Trophoblast cell (in vitro differentiated cells and primary cell): ENCODE measurements at regions not wholly inside any gene's neighbourhood (a gene's known extent, or its start where the extent isn't known, plus 50 kb on each side); places are given as distances from the start of the nearest gene placed in this dataset.

Experiments used
- DNase-seq, 2 donors: peaks; one replicate each; pipeline ENCODE4 v3.0.0-alpha.2; 2016
- H2AFZ ChIP-seq: 2 replicates; pipeline ENCODE4 v1.6.1; 2013; ENCODE audit warnings: low read length, moderate library complexity, mild to moderate bottlenecking; ENCODE audit not compliant: insufficient read depth, poor library complexity
- H2AK5ac ChIP-seq: 2 replicates; pipeline ENCODE4 v1.6.1; 2013; ENCODE audit warnings: mild to moderate bottlenecking, low read length
- H2BK120ac ChIP-seq: 2 replicates; pipeline ENCODE4 v1.6.1; 2013; ENCODE audit warnings: low read length, mild to moderate bottlenecking, moderate library complexity; ENCODE audit not compliant: insufficient read depth, poor library complexity
- H2BK12ac ChIP-seq: 2 replicates; pipeline ENCODE4 v1.6.1; 2013; ENCODE audit warnings: mild to moderate bottlenecking, low read length, moderate library complexity
- H2BK5ac ChIP-seq: 2 replicates; pipeline ENCODE4 v1.6.1; 2013; ENCODE audit warnings: low read length, low read depth, moderate library complexity, mild to moderate bottlenecking; ENCODE audit not compliant: poor library complexity
- H3K14ac ChIP-seq: 2 replicates; pipeline ENCODE4 v1.6.1; 2013; ENCODE audit warnings: mild to moderate bottlenecking, low read length
- H3K18ac ChIP-seq: 2 replicates; pipeline ENCODE4 v1.6.1; 2013; ENCODE audit warnings: mild to moderate bottlenecking, low read length
- H3K23ac ChIP-seq: 2 replicates; pipeline ENCODE4 v1.6.1; 2013; ENCODE audit warnings: low read length
- H3K27ac ChIP-seq: 2 replicates; pipeline ENCODE4 v1.5.1; 2013; ENCODE audit warnings: low read depth, mild to moderate bottlenecking, inconsistent platforms, low read length, moderate library complexity
- H3K27me3 ChIP-seq: 2 replicates; pipeline ENCODE4 v1.6.1; 2013; ENCODE audit warnings: inconsistent platforms, mild to moderate bottlenecking, low read length, moderate library complexity; ENCODE audit not compliant: insufficient read depth
- H3K36me3 ChIP-seq, 2 experiments: 1 replicate in 1 of 2; 2 replicates in 1 of 2; pipeline ENCODE4 v1.6.1; 2013; ENCODE audit warnings: low read length in 2 of 2, mild to moderate bottlenecking in 2 of 2, moderate library complexity in 1 of 2; ENCODE audit not compliant: insufficient read depth in 2 of 2, control insufficient read depth in 1 of 2
- H3K4ac ChIP-seq: 2 replicates; pipeline ENCODE4 v1.6.1; 2013; ENCODE audit warnings: low read depth, mild to moderate bottlenecking, low read length, moderate library complexity
- H3K4me1 ChIP-seq, 2 experiments: 1 replicate in 1 of 2; 2 replicates in 1 of 2; pipeline ENCODE4 v1.6.1; 2013; ENCODE audit warnings: low read length in 2 of 2, mild to moderate bottlenecking in 2 of 2, moderate library complexity in 1 of 2; ENCODE audit not compliant: insufficient read depth in 2 of 2, control insufficient read depth in 1 of 2
- H3K4me2 ChIP-seq: 2 replicates; pipeline ENCODE4 v1.6.1; 2013; ENCODE audit warnings: inconsistent platforms, mild to moderate bottlenecking, low read length, moderate library complexity
- H3K4me3 ChIP-seq: 2 replicates; pipeline ENCODE4 v1.5.1; 2013; ENCODE audit warnings: mild to moderate bottlenecking, low read depth, low read length, inconsistent platforms
- H3K79me1 ChIP-seq: one replicate; pipeline ENCODE4 v1.6.1; 2013; ENCODE audit warnings: low read length
- H3K79me2 ChIP-seq: 2 replicates; pipeline ENCODE4 v1.6.1; 2013; ENCODE audit warnings: low read length, mild to moderate bottlenecking; ENCODE audit not compliant: control insufficient read depth, insufficient read depth, poor library complexity
- H3K9ac ChIP-seq: 2 replicates; pipeline ENCODE4 v1.6.1; 2013; ENCODE audit warnings: mild to moderate bottlenecking, low read length
- H3K9me3 ChIP-seq: 2 replicates; pipeline ENCODE4 v1.6.1; 2013; ENCODE audit warnings: low read depth, mild to moderate bottlenecking, control low read depth, inconsistent platforms, low read length; ENCODE audit not compliant: insufficient read depth
- H4K12ac ChIP-seq: 2 replicates; pipeline ENCODE4 v1.6.1; 2013; ENCODE audit warnings: low read depth, mild to moderate bottlenecking, low read length, moderate library complexity
- H4K8ac ChIP-seq: 2 replicates; pipeline ENCODE4 v1.6.1; 2013; ENCODE audit warnings: low read depth, mild to moderate bottlenecking, low read length, moderate library complexity
- H4K91ac ChIP-seq: one replicate; pipeline ENCODE4 v1.6.1; 2013; ENCODE audit warnings: low read depth, mild to moderate bottlenecking, low read length, moderate library complexity
- WGBS: extraction: QIAGEN DNeasy Blood & Tissue Kit; methylation state at CpG from one replicate; pipeline ENCODE4 v1.1.7; 2013; ENCODE audit warnings: missing lambda C conversion rate; ENCODE audit not compliant: insufficient read length, insufficient coverage; ENCODE audit errors: extremely low coverage; 5-methylcytosine and 5-hydroxymethylcytosine counted together

DNA sequence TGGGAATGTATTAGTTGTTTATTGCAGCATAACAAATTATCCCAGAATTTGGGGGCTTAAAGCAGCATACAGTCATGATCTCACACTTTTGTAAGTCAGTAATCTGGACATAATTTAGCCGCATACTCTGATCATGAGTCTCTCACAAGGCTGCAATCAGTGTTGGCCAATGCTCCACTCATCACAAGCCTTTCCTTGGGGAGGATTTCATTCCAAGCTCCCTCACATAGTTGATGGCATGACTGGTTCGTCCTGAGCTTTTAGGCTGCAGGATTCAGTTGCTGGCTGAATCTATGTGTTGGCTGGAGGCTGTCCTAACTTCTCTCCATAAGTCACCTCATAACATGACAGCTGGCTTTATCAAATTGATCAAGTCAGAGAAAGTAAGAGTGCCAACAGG is 1568.6 kb upstream of the PCDH7 start:
- H3K79me1 ChIP-seq, result no peaks in the 10 kb centered on the region
- H4K8ac ChIP-seq, result no peak overlapping the region
- no CpG with 5 or more reads among the region's 2 CpGs for WGBS
- H2AK5ac ChIP-seq, result no peak overlapping the region
- no peak overlapping the region for H4K91ac ChIP-seq
- no peak overlapping the region for H3K18ac ChIP-seq
- H3K4me2 ChIP-seq, result no peak overlapping the region
- no peak overlapping the region for H3K27ac ChIP-seq
- no peak overlapping the region for H3K4me3 ChIP-seq
- H2BK12ac ChIP-seq, result no peak overlapping the region
- no peaks in the 10 kb centered on the region for H3K27me3 ChIP-seq
- H3K4ac ChIP-seq, result no peak overlapping the region
- H3K4me1 ChIP-seq, result no peaks in the 10 kb centered on the region
- no peaks in the 10 kb centered on the region for H3K79me2 ChIP-seq
- no peak overlapping the region for H2BK5ac ChIP-seq
- H3K9me3 ChIP-seq, result no peaks in the 10 kb centered on the region
- H3K9ac ChIP-seq, result no peak overlapping the region
- no peaks in the 10 kb centered on the region for H3K36me3 ChIP-seq
- H3K14ac ChIP-seq, result no peak overlapping the region
- peak in 1 of 2 donors; percentile 7 for DNase-seq
- no peak overlapping the region for H2BK120ac ChIP-seq
- no peak overlapping the region for H3K23ac ChIP-seq
- no peak overlapping the region for H2AFZ ChIP-seq
- H4K12ac ChIP-seq, result no peak overlapping the region

GRCh38 chr4:29153642-29154041 is 1566.5 kb upstream of the PCDH7 start:
- Histone ChIP-seq H4K12ac (no peak overlapping the region), H3K27ac (no peak overlapping the region), H2BK120ac (no peak overlapping the region), H3K4me3 (no peak overlapping the region), H3K79me2 (no peaks in the 10 kb centered on the region), H3K4me2 (no peak overlapping the region), H3K27me3 (no peaks in the 10 kb centered on the region), H3K4me1 (no peaks in the 10 kb centered on the region), H3K79me1 (no peaks in the 10 kb centered on the region), H2BK12ac (no peak overlapping the region), H4K8ac (no peak overlapping the region), H3K14ac (no peak overlapping the region), H2AFZ (no peak overlapping the region), H3K9me3 (no peaks in the 10 kb centered on the region), H3K9ac (no peak overlapping the region), H3K36me3 (no peaks in the 10 kb centered on the region), H2BK5ac (no peak overlapping the region), H3K23ac (no peak overlapping the region), H2AK5ac (no peak overlapping the region), H3K18ac (no peak overlapping the region), H4K91ac (no peak overlapping the region), H3K4ac (no peak overlapping the region)
- WGBS, result no CpG with 5 or more reads among the region's 3 CpGs
- no peak for DNase-seq

DNA sequence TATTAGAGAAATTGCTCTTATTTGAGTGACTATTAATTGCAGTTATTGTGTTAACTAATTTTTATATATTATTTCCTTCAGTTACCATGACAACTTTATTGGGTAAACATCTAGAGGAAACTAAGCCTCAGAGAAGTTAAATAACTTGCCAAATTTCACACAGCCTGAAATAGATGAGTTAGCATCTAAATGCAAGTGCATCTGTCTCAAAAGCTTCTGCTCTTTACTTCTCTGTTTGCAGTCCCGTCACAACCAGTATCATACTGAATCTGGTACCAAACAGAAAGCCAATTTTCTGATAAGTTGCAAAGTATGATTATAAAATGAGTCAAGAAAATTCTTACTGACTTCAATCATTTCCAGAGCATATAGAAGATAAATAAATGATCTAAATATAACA is 1544.9 kb upstream of the PCDH7 start:
- Histone ChIP-seq H2AFZ (no peak overlapping the region), H3K23ac (no peak overlapping the region), H2BK120ac (no peak overlapping the region), H2BK12ac (no peak overlapping the region), H3K4me2 (no peak overlapping the region), H4K8ac (no peak overlapping the region), H4K91ac (no peak overlapping the region), H2AK5ac (no peak overlapping the region), H3K9ac (no peak overlapping the region), H3K14ac (no peak overlapping the region), H3K4me1 (no peaks in the 10 kb centered on the region), H4K12ac (no peak overlapping the region), H2BK5ac (no peak overlapping the region), H3K27me3 (no peaks in the 10 kb centered on the region), H3K18ac (no peak overlapping the region), H3K36me3 (no peaks in the 10 kb centered on the region), H3K79me1 (no peaks in the 10 kb centered on the region), H3K4ac (no peak overlapping the region), H3K9me3 (no peaks in the 10 kb centered on the region), H3K79me2 (no peaks in the 10 kb centered on the region), H3K27ac (no peak overlapping the region), H3K4me3 (no peak overlapping the region)
- WGBS, result no CpG with 5 or more reads among the region's 1 CpG
- no peak for DNase-seq

GRCh38 chr4:29199025-29199424 is 1521.1 kb upstream of the PCDH7 start:
- Histone ChIP-seq H3K4ac (no peak overlapping the region), H3K27me3 (no peaks in the 10 kb centered on the region), H2AK5ac (no peak overlapping the region), H3K4me2 (no peak overlapping the region), H3K23ac (no peak overlapping the region), H3K18ac (no peak overlapping the region), H3K9ac (no peak overlapping the region), H2BK5ac (no peak overlapping the region), H3K79me1 (no peaks in the 10 kb centered on the region), H3K4me1 (no peaks in the 10 kb centered on the region), H4K91ac (no peak overlapping the region), H3K14ac (no peak overlapping the region), H3K36me3 (no peaks in the 10 kb centered on the region), H3K9me3 (no peaks in the 10 kb centered on the region), H3K79me2 (no peaks in the 10 kb centered on the region), H4K8ac (no peak overlapping the region), H2BK12ac (no peak overlapping the region), H3K27ac (no peak overlapping the region), H2BK120ac (no peak overlapping the region), H4K12ac (no peak overlapping the region), H3K4me3 (no peak overlapping the region), H2AFZ (no peak overlapping the region)
- WGBS, result no CpG with 5 or more reads among the region's 2 CpGs
- no peak for DNase-seq
